Panc1 (cell line): ENCODE measurements at regions not wholly inside any gene's neighbourhood (a gene's known extent, or its start where the extent isn't known, plus 50 kb on each side); places are given as distances from the start of the nearest gene placed in this dataset.

Source experiments
- CTCF ChIP-seq: fragments of 450-650 bp; IDR thresholded peaks from 2 replicates; pipeline ENCODE4 v1.5.1; 2017; ENCODE audit warnings: mild to moderate bottlenecking
- REST ChIP-seq, 2 experiments: IDR thresholded peaks; 2 replicates each; pipeline ENCODE4 v1.6.1; 2011 to 2012; ENCODE audit warnings: low read depth in 2 of 2, control low read depth in 1 of 2, low read length in 1 of 2, mild to moderate bottlenecking in 1 of 2, moderate library complexity in 1 of 2; ENCODE audit not compliant: insufficient read depth in 1 of 2

GRCh38 chr5:36770125-36770524 is 106.4 kb upstream of the NIPBL start:
- TF ChIP-seq CTCF (no peak), REST (IDR thresholded peaks at IDR 0.05; ENCODE audit: insufficient read depth in 1 of 2, low read depth in 2 of 2, low read length in 1 of 2) (no peak)
